CD14-positive monocyte (primary cell): ENCODE measurements at regions not wholly inside any gene's neighbourhood (a gene's known extent, or its start where the extent isn't known, plus 50 kb on each side); places are given as distances from the start of the nearest gene placed in this dataset.

ENCODE experiments used
- DNase-seq, 3 donors: peaks; one replicate each; pipeline ENCODE4 v3.0.0-alpha.2; 2011 to 2022
- H2AFZ ChIP-seq: 2 replicates; pipeline ENCODE4 v1.6.0; 2012; ENCODE audit warnings: mild to moderate bottlenecking, low read depth, low read length, inconsistent platforms; ENCODE audit not compliant: insufficient read depth, poor library complexity, severe bottlenecking
- H3K27ac ChIP-seq, 2 donors: 1 replicate in 1 of 2; 2 replicates in 1 of 2; pipeline ENCODE4 v1.5.1; 2012 to 2013; ENCODE audit warnings: low read length in 2 of 2, control low read depth in 1 of 2, inconsistent platforms in 1 of 2, low read depth in 1 of 2, mild to moderate bottlenecking in 1 of 2
- H3K27me3 ChIP-seq, 2 donors: one replicate each; pipeline versions ENCODE4 v1.6.0 to v1.6.1; 2011 to 2013; ENCODE audit warnings: low read length in 2 of 2; ENCODE audit not compliant: control insufficient read depth in 2 of 2, insufficient read depth in 2 of 2
- H3K36me3 ChIP-seq, 2 donors: replicated peaks in 1 of 2; 1 replicate in 1 of 2; 2 replicates in 1 of 2; pipeline versions ENCODE4 v1.5.1 to v1.6.1; 2012 to 2013; ENCODE audit warnings: low read length in 2 of 2, control low read depth in 1 of 2, inconsistent platforms in 1 of 2, mild to moderate bottlenecking in 1 of 2; ENCODE audit not compliant: insufficient read depth in 2 of 2, control insufficient read depth in 1 of 2
- H3K4me1 ChIP-seq, 2 donors: 1 replicate in 1 of 2; 2 replicates in 1 of 2; pipeline versions ENCODE4 v1.5.1 to v1.6.1; 2012 to 2013; ENCODE audit warnings: low read length in 2 of 2, control low read depth in 1 of 2, inconsistent platforms in 1 of 2, mild to moderate bottlenecking in 1 of 2, moderate library complexity in 1 of 2; ENCODE audit not compliant: insufficient read depth in 2 of 2, control insufficient read depth in 1 of 2
- H3K4me2 ChIP-seq: replicated peaks from 2 replicates; pipeline ENCODE3; 2012; ENCODE audit warnings: low read length, moderate library complexity, mild to moderate bottlenecking; ENCODE audit not compliant: poor library complexity, severe bottlenecking; ENCODE audit errors: extremely low read depth
- H3K4me3 ChIP-seq, 3 experiments: fragments of 200-600 bp in 1 of 3; sonication (generic) in 1 of 3; replicated peaks in 1 of 3; 1 replicate in 2 of 3; 2 replicates in 1 of 3; pipeline ENCODE4 v1.5.1; 2011 to 2013; ENCODE audit warnings: low read length in 3 of 3, mild to moderate bottlenecking in 3 of 3, control low read depth in 2 of 3, low read depth in 2 of 3, inconsistent platforms in 1 of 3, moderate library complexity in 1 of 3
- H3K79me2 ChIP-seq: 2 replicates; pipeline ENCODE4 v1.6.0; 2012; ENCODE audit warnings: mild to moderate bottlenecking, control low read depth, inconsistent platforms, low read length, moderate library complexity; ENCODE audit not compliant: insufficient read depth
- H3K9ac ChIP-seq: 2 replicates; pipeline ENCODE4 v1.6.0; 2017; ENCODE audit warnings: low read length, mild to moderate bottlenecking; ENCODE audit not compliant: insufficient read depth, poor library complexity, severe bottlenecking
- H3K9me3 ChIP-seq, 2 donors: replicated peaks in 1 of 2; 1 replicate in 1 of 2; 2 replicates in 1 of 2; pipeline versions ENCODE4 v1.5.1 to v1.6.1; 2012 to 2013; ENCODE audit warnings: low read length in 2 of 2, control low read depth in 1 of 2; ENCODE audit not compliant: control insufficient read depth in 1 of 2, insufficient read depth in 1 of 2
- H4K20me1 ChIP-seq: 2 replicates; pipeline ENCODE4 v1.6.0; 2012; ENCODE audit warnings: mild to moderate bottlenecking, low read length, control low read depth, moderate library complexity; ENCODE audit not compliant: insufficient read depth
- H3K27ac Mint-ChIP-seq, 7 donors: one replicate each; pipeline ENCODE4 v1.8.0; 2020; ENCODE audit warnings: mild to moderate bottlenecking in 7 of 7, mixed read lengths in 7 of 7, moderate library complexity in 6 of 7, inconsistent platforms in 2 of 7
- H3K27me3 Mint-ChIP-seq, 3 donors: one replicate each; pipeline ENCODE4 v1.8.0; 2021 to 2022; ENCODE audit warnings: low read depth in 3 of 3, mild to moderate bottlenecking in 3 of 3, mixed read lengths in 3 of 3, moderate library complexity in 3 of 3, inconsistent platforms in 1 of 3
- H3K36me3 Mint-ChIP-seq, 2 donors: one replicate each; pipeline ENCODE4 v1.8.0; 2020; ENCODE audit warnings: mixed read lengths in 2 of 2, inconsistent platforms in 1 of 2, mild to moderate bottlenecking in 1 of 2
- H3K4me1 Mint-ChIP-seq: one replicate; pipeline ENCODE4 v1.8.0; 2020; ENCODE audit warnings: mild to moderate bottlenecking, mixed read lengths
- H3K4me3 Mint-ChIP-seq, 2 donors: one replicate each; pipeline ENCODE4 v1.8.0; 2020; ENCODE audit warnings: mild to moderate bottlenecking in 2 of 2, mixed read lengths in 2 of 2, moderate library complexity in 1 of 2
- H3K9me3 Mint-ChIP-seq, 7 donors: one replicate each; pipeline ENCODE4 v1.8.0; 2020 to 2022; ENCODE audit warnings: mixed read lengths in 7 of 7, mild to moderate bottlenecking in 6 of 7, moderate library complexity in 6 of 7, inconsistent platforms in 2 of 7
- WGBS: methylation state at CpG from one replicate; pipeline ENCODE4 v1.1.5; 2013; ENCODE audit warnings: missing lambda C conversion rate; ENCODE audit not compliant: insufficient coverage; 5-methylcytosine and 5-hydroxymethylcytosine counted together
- intact Hi-C, 2 donors: fragments of 100-400 bp; cut with micrococcal nuclease; formaldehyde crosslinking; loops; one replicate each; pipeline versions ENCODE4 v1.15.0 to v1.15.1; 2023
- TF ChIP-seq, protein P1 (sequence below): fragments of 200-600 bp; IDR thresholded peaks from one replicate; pipeline ENCODE4 v1.8.0; 2022; ENCODE audit warnings: antibody characterized with exemption, mild to moderate bottlenecking

DNA sequence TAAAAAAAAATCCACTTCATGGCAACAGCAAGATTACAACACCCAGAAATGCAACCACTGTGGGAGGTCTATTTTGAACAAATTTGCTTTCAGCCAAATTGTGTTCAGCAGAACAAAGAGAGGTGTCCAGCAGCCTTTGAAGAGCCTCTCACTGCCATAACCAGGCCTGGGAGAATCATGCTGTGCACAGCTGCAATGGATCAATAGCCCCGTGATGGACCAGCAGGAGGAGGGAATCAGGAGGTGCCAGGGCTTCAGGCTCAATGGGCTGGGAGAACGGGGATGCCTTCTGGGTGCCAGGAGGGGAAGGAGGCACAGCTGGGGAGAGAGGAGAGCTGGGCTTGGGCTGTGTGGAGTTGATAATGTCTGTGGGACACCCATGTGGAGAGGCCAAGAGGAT lies 366.2 kb upstream of the EEF2KMT start:
- Histone ChIP-seq H3K27ac (no peak overlapping the region), H3K4me3 (no peak overlapping the region), H3K27me3 (no peaks in the 10 kb centered on the region), H3K36me3 (no peaks in the 10 kb centered on the region), H3K9ac (no peak overlapping the region), H2AFZ (no peak overlapping the region), H3K4me1 (no peaks in the 10 kb centered on the region), H3K4me2 (no peak overlapping the region), H4K20me1 (no peaks in the 10 kb centered on the region), H3K79me2 (no peaks in the 10 kb centered on the region), H3K9me3 (peaks cover 2 to 6% of the 10 kb centered on the region in 2 donors)
- Mint-ChIP-seq H3K4me1 (no peaks in the 10 kb centered on the region), H3K4me3 (no peak overlapping the region), H3K36me3 (no peaks in the 10 kb centered on the region), H3K9me3 (peaks cover 0 to 7% (median 2%) of the 10 kb centered on the region in 7 donors), H3K27ac (peak overlapping the region in 2 of 7 donors; percentile 10 to 19), H3K27me3 (peaks cover 0 to 1% (median 0%) of the 10 kb centered on the region in 3 donors)
- 42% methylated on average over 2 of the region's 2 CpGs for WGBS
- intact Hi-C loops, result no loop called here
- TF ChIP-seq, protein P1, sequence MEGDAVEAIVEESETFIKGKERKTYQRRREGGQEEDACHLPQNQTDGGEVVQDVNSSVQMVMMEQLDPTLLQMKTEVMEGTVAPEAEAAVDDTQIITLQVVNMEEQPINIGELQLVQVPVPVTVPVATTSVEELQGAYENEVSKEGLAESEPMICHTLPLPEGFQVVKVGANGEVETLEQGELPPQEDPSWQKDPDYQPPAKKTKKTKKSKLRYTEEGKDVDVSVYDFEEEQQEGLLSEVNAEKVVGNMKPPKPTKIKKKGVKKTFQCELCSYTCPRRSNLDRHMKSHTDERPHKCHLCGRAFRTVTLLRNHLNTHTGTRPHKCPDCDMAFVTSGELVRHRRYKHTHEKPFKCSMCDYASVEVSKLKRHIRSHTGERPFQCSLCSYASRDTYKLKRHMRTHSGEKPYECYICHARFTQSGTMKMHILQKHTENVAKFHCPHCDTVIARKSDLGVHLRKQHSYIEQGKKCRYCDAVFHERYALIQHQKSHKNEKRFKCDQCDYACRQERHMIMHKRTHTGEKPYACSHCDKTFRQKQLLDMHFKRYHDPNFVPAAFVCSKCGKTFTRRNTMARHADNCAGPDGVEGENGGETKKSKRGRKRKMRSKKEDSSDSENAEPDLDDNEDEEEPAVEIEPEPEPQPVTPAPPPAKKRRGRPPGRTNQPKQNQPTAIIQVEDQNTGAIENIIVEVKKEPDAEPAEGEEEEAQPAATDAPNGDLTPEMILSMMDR, result no peak
- DNase-seq, result no peak

DNA sequence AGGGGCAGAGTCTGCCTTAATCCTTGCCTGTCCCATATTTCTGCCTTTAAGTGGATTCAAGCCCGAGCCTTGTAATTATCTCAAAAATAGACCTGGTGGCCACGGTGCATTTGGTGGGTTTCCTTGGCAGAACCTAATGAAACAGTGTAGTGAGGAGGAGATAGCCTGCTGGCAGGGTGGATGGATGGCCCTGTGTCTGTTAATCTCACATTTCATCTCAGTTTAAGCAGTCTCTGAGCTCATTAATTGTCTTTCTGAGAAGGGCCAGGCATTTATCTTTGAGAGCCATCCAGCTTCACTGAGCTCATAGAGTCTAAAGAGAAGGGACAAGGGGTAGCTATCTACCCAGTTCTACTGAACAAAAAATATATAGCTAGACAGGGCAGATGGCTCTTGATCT lies 364.0 kb upstream of the EEF2KMT start:
- no peaks in the 10 kb centered on the region for H3K79me2 ChIP-seq
- H3K4me3 ChIP-seq, result no peak overlapping the region
- H3K4me3 Mint-ChIP-seq, result no peak overlapping the region
- H3K9me3 ChIP-seq, result no peaks in the 10 kb centered on the region
- no peaks in the 10 kb centered on the region for H3K27me3 ChIP-seq
- no peak overlapping the region for H2AFZ ChIP-seq
- WGBS, result 72% methylated on average over 2 of the region's 2 CpGs
- no peaks in the 10 kb centered on the region for H3K36me3 ChIP-seq
- TF ChIP-seq, protein P1, result no peak
- H3K36me3 Mint-ChIP-seq, result no peaks in the 10 kb centered on the region
- H4K20me1 ChIP-seq, result no peaks in the 10 kb centered on the region
- H3K4me2 ChIP-seq, result no peak overlapping the region
- H3K9ac ChIP-seq, result no peak overlapping the region
- no peaks in the 10 kb centered on the region for H3K4me1 ChIP-seq
- peaks cover 0 to 4% (median 0%) of the 10 kb centered on the region in 7 donors for H3K9me3 Mint-ChIP-seq
- DNase-seq, result no peak
- no peak overlapping the region for H3K27ac ChIP-seq
- peaks cover 0 to 1% (median 0%) of the 10 kb centered on the region in 3 donors for H3K27me3 Mint-ChIP-seq
- no peaks in the 10 kb centered on the region for H3K4me1 Mint-ChIP-seq
- intact Hi-C loops, result no loop called here
- H3K27ac Mint-ChIP-seq, result no peak overlapping the region
